ENCODE measurements at regions not wholly inside any gene's neighbourhood (a gene's known extent, or its start where the extent isn't known, plus 50 kb on each side); places are given as distances from the start of the nearest gene placed in this dataset.

DNA sequence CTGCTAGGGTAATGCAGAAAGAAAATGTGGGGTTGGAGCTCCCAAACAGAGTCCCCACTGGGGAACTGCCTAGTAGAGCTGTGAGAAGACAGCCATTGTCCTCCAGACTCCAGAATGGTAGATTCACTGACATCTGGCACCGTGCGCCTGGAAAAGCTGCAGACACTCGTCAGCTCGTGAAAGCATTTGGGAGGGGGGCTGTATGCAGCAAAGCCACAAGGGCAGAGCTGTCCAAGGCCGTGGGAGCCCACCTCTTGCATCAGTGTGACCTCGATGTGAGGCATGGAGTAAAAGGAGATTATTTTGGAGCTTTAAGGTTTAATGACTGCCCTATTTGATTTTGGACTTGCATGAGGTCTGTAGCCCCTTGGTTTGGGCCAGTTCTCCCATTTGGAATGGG, 242.9 kb downstream of the VGLL3 start:
- Histone ChIP-seq H3K36me3 (no peaks in the 10 kb centered on the region), H3K9me3 (no peaks in the 10 kb centered on the region), H3K27me3 (no peaks in the 10 kb centered on the region), H3K27ac (no peak overlapping the region), H3K4me1 (no peaks in the 10 kb centered on the region), H3K4me3 (no peak overlapping the region)
- DNase-seq (ENCODE audit: low spot score in 2 of 2), result no peak
- TF ChIP-seq, protein P1, sequence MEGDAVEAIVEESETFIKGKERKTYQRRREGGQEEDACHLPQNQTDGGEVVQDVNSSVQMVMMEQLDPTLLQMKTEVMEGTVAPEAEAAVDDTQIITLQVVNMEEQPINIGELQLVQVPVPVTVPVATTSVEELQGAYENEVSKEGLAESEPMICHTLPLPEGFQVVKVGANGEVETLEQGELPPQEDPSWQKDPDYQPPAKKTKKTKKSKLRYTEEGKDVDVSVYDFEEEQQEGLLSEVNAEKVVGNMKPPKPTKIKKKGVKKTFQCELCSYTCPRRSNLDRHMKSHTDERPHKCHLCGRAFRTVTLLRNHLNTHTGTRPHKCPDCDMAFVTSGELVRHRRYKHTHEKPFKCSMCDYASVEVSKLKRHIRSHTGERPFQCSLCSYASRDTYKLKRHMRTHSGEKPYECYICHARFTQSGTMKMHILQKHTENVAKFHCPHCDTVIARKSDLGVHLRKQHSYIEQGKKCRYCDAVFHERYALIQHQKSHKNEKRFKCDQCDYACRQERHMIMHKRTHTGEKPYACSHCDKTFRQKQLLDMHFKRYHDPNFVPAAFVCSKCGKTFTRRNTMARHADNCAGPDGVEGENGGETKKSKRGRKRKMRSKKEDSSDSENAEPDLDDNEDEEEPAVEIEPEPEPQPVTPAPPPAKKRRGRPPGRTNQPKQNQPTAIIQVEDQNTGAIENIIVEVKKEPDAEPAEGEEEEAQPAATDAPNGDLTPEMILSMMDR (IDR thresholded peaks at IDR 0.05), result no peak
- TF ChIP-seq EP300 (IDR thresholded peaks at IDR 0.05) (no peak), POLR2A (IDR thresholded peaks at IDR 0.05) (no peak)
- WGBS, 2 donors, result 73 to 76% methylated on average over 6 of the region's 6 CpGs

DNA sequence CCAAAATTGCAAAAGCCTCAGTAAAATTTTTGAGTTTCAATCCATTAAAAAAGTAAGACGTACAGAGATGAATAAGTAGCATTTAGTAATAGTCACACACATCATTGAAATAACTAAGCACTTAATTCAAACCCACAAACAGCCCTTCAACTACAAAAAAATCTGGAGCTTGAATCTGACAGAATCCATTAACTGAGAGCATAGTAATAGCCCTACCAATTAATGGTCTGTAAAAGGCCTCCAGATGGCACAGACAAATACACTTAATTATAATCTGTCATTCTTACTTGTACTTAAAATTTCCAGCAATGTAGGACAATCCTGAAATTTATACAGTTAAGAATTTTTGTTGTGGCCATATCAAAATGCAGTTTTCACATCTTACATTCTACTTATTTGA, 246.9 kb downstream of the VGLL3 start:
- Histone ChIP-seq H3K9me3 (no peaks in the 10 kb centered on the region), H3K4me3 (no peak overlapping the region), H3K36me3 (no peaks in the 10 kb centered on the region), H3K27ac (no peak overlapping the region), H3K27me3 (no peaks in the 10 kb centered on the region), H3K4me1 (no peaks in the 10 kb centered on the region)
- DNase-seq (ENCODE audit: low spot score in 2 of 2), result no peak
- 0 to 53% methylated on average over 1 of the region's 1 CpG for WGBS, 2 donors
- TF ChIP-seq EP300 (IDR thresholded peaks at IDR 0.05), result no peak
- TF ChIP-seq, protein P1 (IDR thresholded peaks at IDR 0.05), result no peak
- TF ChIP-seq POLR2A (IDR thresholded peaks at IDR 0.05), result no peak

DNA sequence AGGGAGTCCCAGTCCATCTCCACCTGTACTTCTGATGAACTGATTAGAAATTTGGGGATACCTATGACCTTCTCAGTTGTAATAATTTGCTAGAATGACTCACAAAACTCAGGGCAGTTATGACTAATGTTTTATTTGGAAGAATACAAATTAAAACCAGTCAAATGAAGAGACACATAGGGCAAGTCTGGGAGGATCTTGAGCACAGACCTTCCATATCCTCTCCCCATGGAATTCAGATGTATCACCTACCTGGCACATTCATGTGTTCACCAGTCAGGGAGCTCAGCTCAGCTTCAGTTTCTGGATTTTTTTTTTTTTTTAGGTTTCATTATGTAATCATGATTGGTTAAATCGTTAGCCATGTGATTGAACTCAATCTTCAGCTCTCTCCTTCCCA, 247.7 kb downstream of the VGLL3 start:
- no peaks in the 10 kb centered on the region for H3K4me1 ChIP-seq
- H3K9me3 ChIP-seq, result no peaks in the 10 kb centered on the region
- no peak overlapping the region for H3K4me3 ChIP-seq
- H3K36me3 ChIP-seq, result no peaks in the 10 kb centered on the region
- H3K27ac ChIP-seq, result no peak overlapping the region
- DNase-seq (ENCODE audit: low spot score in 2 of 2), result no peak
- WGBS, 2 donors, result 74 to 79% methylated on average over 1 of the region's 1 CpG
- no peaks in the 10 kb centered on the region for H3K27me3 ChIP-seq
- no peak for TF ChIP-seq POLR2A (IDR thresholded peaks at IDR 0.05)
- TF ChIP-seq, protein P1 (IDR thresholded peaks at IDR 0.05), result no peak
- TF ChIP-seq EP300 (IDR thresholded peaks at IDR 0.05), result no peak

DNA sequence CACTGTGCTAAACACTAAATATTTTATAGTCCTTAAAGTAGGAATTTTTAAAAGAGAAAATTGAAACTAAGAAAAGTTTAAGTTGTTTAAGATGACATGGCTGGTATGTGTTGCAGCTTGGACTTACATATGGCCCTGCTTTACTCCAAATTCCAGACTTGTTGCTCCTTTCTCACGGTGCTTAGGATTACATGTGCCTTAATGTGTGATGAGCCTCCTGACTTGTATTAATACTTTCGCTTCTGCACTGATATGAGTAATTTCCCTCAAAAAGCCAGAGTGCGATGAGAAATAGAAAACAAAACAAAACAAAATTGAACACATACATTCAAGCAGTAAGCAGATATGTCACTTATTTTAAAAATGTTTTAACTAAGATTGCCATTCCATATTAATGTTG, 250.2 kb downstream of the VGLL3 start:
- Histone ChIP-seq H3K36me3 (no peaks in the 10 kb centered on the region), H3K4me3 (no peak overlapping the region), H3K27me3 (no peaks in the 10 kb centered on the region), H3K27ac (no peak overlapping the region), H3K4me1 (no peaks in the 10 kb centered on the region), H3K9me3 (no peaks in the 10 kb centered on the region)
- no peak for DNase-seq (ENCODE audit: low spot score in 2 of 2)
- TF ChIP-seq EP300 (IDR thresholded peaks at IDR 0.05), result no peak
- TF ChIP-seq, protein P1 (IDR thresholded peaks at IDR 0.05), result no peak
- TF ChIP-seq POLR2A (IDR thresholded peaks at IDR 0.05), result no peak
- 79 to 88% methylated on average over 3 of the region's 3 CpGs for WGBS, 2 donors

DNA sequence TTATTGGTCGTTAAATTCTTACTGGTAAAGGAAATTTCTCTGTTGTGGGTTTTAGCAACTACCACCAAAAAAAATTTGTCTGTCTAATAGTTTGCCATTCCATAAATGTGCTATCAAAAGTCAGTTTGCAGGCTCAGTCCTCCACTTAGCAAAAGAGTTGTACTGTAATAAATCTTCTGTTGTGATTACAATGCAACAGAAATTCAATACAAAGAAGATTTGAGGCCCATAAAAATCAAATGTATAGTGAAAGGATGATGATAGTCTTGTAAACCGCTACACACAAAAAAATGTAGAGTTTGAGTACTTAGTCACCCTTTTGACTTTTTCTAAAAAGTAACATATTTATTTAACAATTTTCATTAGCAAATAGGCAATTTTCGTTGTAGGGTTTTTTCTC, 251.7 kb downstream of the VGLL3 start:
- Histone ChIP-seq H3K27ac (no peak overlapping the region), H3K4me3 (no peak overlapping the region), H3K27me3 (no peaks in the 10 kb centered on the region), H3K4me1 (no peaks in the 10 kb centered on the region), H3K36me3 (no peaks in the 10 kb centered on the region), H3K9me3 (no peaks in the 10 kb centered on the region)
- TF ChIP-seq, protein P1 (IDR thresholded peaks at IDR 0.05), result no peak
- TF ChIP-seq EP300 (IDR thresholded peaks at IDR 0.05), result no peak
- no peak for TF ChIP-seq POLR2A (IDR thresholded peaks at IDR 0.05)
- DNase-seq (ENCODE audit: low spot score in 2 of 2), result no peak
- WGBS, 2 donors, result 73 to 82% methylated on average over 3 of the region's 3 CpGs
